ENCODE measurements at regions not wholly inside any gene's neighbourhood (a gene's known extent, or its start where the extent isn't known, plus 50 kb on each side); places are given as distances from the start of the nearest gene placed in this dataset.

DNA sequence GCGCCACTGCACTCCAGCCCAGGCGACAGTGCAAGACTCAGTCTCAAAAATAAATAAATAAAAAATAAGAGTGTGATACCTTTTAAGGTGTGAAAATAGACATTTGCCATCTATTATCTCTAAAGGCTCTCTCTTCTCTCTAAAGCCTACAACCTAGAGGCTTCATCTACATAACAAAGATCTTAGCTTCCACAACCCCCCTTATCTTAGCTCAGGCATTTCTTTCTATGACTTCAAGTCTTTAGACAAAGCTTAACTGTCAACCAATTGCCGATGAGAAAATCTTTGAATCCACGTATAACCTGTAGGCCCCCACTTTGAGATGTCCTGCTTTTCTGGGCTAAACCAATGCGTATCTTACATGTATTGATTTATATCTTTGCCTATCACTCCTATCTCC, 64.9 kb upstream of the ADAMTS19 start:
- Histone ChIP-seq H3K36me3 (ENCODE audit: control insufficient read depth in 1 of 2, insufficient read depth in 2 of 2, low read length in 2 of 2) (no peaks in the 10 kb centered on the region), H3K9ac (ENCODE audit: low read length) (no peak overlapping the region), H3K9me2 (ENCODE audit: insufficient read depth) (no peaks in the 10 kb centered on the region), H3K27ac (ENCODE audit: low read depth, low read length) (no peak overlapping the region), H3K4me3 (replicated peaks in 1 of 2; ENCODE audit: low read depth in 1 of 2, low read length in 2 of 2) (no peak overlapping the region), H2AFZ (ENCODE audit: low read depth, low read length, poor library complexity, severe bottlenecking) (no peak overlapping the region), H3K4me1 (ENCODE audit: control insufficient read depth in 1 of 2, insufficient read depth in 2 of 2, low read length in 2 of 2) (no peaks in the 10 kb centered on the region), H3K9me3 (ENCODE audit: control insufficient read depth in 1 of 2, insufficient read depth in 1 of 2, low read depth in 1 of 2, low read length in 2 of 2) (no peaks in the 10 kb centered on the region), H3K27me3 (ENCODE audit: insufficient read depth, low read length) (no peaks in the 10 kb centered on the region), H3K4me2 (ENCODE audit: low read length) (no peak overlapping the region), H3K79me2 (ENCODE audit: insufficient read depth, low read length) (no peaks in the 10 kb centered on the region), H4K20me1 (ENCODE audit: insufficient read depth) (no peaks in the 10 kb centered on the region)
- POLR2A ChIA-PET: no interaction called here
- CTCF ChIA-PET: no interaction called here
- no peak for DNase-seq (ENCODE audit: low read depth, low spot score)
- RAD21 ChIA-PET (ENCODE audit: low non-redundant PET in 1 of 2, low total read pairs in 2 of 2, uncharacterized antibody in 2 of 2, unreplicated experiment in 2 of 2): no interaction called here
- intact Hi-C loops (cut with micrococcal nuclease): no loop called here
- ATAC-seq: no peak
- TF ChIP-seq ELF1 (IDR thresholded peaks at IDR 0.05; ENCODE audit: borderline replicate concordance, low read depth): no peak
- TF ChIP-seq RAD21 (IDR thresholded peaks at IDR 0.05; ENCODE audit: low read depth): no peak
- no peak for TF ChIP-seq FOSL1 (IDR thresholded peaks at IDR 0.05; ENCODE audit: low read depth)
- TF ChIP-seq, protein P1, sequence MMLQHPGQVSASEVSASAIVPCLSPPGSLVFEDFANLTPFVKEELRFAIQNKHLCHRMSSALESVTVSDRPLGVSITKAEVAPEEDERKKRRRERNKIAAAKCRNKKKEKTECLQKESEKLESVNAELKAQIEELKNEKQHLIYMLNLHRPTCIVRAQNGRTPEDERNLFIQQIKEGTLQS (IDR thresholded peaks at IDR 0.05): no peak
- no peak for TF ChIP-seq SRF (IDR thresholded peaks at IDR 0.05; ENCODE audit: low read depth)
- no peak for TF ChIP-seq EZH2phosphoT487 (IDR thresholded peaks at IDR 0.05; ENCODE audit: borderline replicate concordance)
- TF ChIP-seq CEBPB (IDR thresholded peaks at IDR 0.05; ENCODE audit: low read depth): no peak
- TF ChIP-seq, protein P2, sequence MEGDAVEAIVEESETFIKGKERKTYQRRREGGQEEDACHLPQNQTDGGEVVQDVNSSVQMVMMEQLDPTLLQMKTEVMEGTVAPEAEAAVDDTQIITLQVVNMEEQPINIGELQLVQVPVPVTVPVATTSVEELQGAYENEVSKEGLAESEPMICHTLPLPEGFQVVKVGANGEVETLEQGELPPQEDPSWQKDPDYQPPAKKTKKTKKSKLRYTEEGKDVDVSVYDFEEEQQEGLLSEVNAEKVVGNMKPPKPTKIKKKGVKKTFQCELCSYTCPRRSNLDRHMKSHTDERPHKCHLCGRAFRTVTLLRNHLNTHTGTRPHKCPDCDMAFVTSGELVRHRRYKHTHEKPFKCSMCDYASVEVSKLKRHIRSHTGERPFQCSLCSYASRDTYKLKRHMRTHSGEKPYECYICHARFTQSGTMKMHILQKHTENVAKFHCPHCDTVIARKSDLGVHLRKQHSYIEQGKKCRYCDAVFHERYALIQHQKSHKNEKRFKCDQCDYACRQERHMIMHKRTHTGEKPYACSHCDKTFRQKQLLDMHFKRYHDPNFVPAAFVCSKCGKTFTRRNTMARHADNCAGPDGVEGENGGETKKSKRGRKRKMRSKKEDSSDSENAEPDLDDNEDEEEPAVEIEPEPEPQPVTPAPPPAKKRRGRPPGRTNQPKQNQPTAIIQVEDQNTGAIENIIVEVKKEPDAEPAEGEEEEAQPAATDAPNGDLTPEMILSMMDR (IDR thresholded peaks at IDR 0.05 in 2 of 3, conservative IDR thresholded peaks at IDR 0.05 in 1 of 3; ENCODE audit: borderline replicate concordance in 1 of 3, insufficient read depth in 1 of 3, low read depth in 2 of 3, low read length in 2 of 3): no peak
- TF ChIP-seq ZNF274 (IDR thresholded peaks at IDR 0.05; ENCODE audit: low read depth, low read length): no peak
- TF ChIP-seq POLR2A (IDR thresholded peaks at IDR 0.05; ENCODE audit: borderline replicate concordance, extremely low read depth, insufficient read depth, insufficient read length): no peak
- TF ChIP-seq ZFX (IDR thresholded peaks at IDR 0.05): no peak
- TF ChIP-seq, protein P3, sequence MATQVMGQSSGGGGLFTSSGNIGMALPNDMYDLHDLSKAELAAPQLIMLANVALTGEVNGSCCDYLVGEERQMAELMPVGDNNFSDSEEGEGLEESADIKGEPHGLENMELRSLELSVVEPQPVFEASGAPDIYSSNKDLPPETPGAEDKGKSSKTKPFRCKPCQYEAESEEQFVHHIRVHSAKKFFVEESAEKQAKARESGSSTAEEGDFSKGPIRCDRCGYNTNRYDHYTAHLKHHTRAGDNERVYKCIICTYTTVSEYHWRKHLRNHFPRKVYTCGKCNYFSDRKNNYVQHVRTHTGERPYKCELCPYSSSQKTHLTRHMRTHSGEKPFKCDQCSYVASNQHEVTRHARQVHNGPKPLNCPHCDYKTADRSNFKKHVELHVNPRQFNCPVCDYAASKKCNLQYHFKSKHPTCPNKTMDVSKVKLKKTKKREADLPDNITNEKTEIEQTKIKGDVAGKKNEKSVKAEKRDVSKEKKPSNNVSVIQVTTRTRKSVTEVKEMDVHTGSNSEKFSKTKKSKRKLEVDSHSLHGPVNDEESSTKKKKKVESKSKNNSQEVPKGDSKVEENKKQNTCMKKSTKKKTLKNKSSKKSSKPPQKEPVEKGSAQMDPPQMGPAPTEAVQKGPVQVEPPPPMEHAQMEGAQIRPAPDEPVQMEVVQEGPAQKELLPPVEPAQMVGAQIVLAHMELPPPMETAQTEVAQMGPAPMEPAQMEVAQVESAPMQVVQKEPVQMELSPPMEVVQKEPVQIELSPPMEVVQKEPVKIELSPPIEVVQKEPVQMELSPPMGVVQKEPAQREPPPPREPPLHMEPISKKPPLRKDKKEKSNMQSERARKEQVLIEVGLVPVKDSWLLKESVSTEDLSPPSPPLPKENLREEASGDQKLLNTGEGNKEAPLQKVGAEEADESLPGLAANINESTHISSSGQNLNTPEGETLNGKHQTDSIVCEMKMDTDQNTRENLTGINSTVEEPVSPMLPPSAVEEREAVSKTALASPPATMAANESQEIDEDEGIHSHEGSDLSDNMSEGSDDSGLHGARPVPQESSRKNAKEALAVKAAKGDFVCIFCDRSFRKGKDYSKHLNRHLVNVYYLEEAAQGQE (IDR thresholded peaks at IDR 0.05; ENCODE audit: low read depth): no peak
- TF ChIP-seq TCF7L2 (IDR thresholded peaks at IDR 0.05; ENCODE audit: borderline replicate concordance, extremely low read depth, insufficient read depth, insufficient read length): no peak
- no peak for TF ChIP-seq POLR2AphosphoS5 (IDR thresholded peaks at IDR 0.05; ENCODE audit: low read depth, low read length)
- no peak for TF ChIP-seq EGR1 (IDR thresholded peaks at IDR 0.05; ENCODE audit: low read depth)
- no peak for TF ChIP-seq CBX3 (IDR thresholded peaks at IDR 0.05; ENCODE audit: low read depth)
- TF ChIP-seq, protein P4, sequence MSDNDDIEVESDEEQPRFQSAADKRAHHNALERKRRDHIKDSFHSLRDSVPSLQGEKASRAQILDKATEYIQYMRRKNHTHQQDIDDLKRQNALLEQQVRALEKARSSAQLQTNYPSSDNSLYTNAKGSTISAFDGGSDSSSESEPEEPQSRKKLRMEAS (IDR thresholded peaks at IDR 0.05): no peak
- TF ChIP-seq SIN3A (IDR thresholded peaks at IDR 0.05; ENCODE audit: low read depth): no peak
- TF ChIP-seq, protein P5, sequence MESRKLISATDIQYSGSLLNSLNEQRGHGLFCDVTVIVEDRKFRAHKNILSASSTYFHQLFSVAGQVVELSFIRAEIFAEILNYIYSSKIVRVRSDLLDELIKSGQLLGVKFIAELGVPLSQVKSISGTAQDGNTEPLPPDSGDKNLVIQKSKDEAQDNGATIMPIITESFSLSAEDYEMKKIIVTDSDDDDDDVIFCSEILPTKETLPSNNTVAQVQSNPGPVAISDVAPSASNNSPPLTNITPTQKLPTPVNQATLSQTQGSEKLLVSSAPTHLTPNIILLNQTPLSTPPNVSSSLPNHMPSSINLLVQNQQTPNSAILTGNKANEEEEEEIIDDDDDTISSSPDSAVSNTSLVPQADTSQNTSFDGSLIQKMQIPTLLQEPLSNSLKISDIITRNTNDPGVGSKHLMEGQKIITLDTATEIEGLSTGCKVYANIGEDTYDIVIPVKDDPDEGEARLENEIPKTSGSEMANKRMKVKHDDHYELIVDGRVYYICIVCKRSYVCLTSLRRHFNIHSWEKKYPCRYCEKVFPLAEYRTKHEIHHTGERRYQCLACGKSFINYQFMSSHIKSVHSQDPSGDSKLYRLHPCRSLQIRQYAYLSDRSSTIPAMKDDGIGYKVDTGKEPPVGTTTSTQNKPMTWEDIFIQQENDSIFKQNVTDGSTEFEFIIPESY (IDR thresholded peaks at IDR 0.05; ENCODE audit: extremely low read depth, insufficient replicate concordance, low read length): no peak
- BruUV-seq (replicated peaks): no TSS peak
